Ectodermal cell (in vitro differentiated cells): ENCODE measurements at regions not wholly inside any gene's neighbourhood (a gene's known extent, or its start where the extent isn't known, plus 50 kb on each side); places are given as distances from the start of the nearest gene placed in this dataset.
"Not testable (repeated sequence)": the region's sequence is repeated elsewhere in the genome, so short reads cannot be mapped to it uniquely, and the experiment has no call there.

Experiments used
- H3K27ac ChIP-seq: 2 replicates; pipeline ENCODE4 v1.7.0; 2013; ENCODE audit warnings: mild to moderate bottlenecking, low read depth, low read length; ENCODE audit not compliant: insufficient read depth, poor library complexity, severe bottlenecking
- H3K27me3 ChIP-seq: 2 replicates; pipeline ENCODE4 v1.7.0; 2013; ENCODE audit warnings: mild to moderate bottlenecking, low read length; ENCODE audit not compliant: insufficient read depth, control insufficient read depth, poor library complexity, severe bottlenecking
- H3K36me3 ChIP-seq: one replicate; pipeline ENCODE4 v1.7.0; 2013; ENCODE audit warnings: low read length; ENCODE audit not compliant: control insufficient read depth, insufficient read depth
- H3K4me1 ChIP-seq: one replicate; pipeline ENCODE4 v1.7.0; 2013; ENCODE audit warnings: low read length; ENCODE audit not compliant: control insufficient read depth, insufficient read depth
- H3K4me3 ChIP-seq: 2 replicates; pipeline ENCODE4 v1.7.0; 2013; ENCODE audit warnings: low read depth, low read length, control low read depth; ENCODE audit not compliant: insufficient read depth
- H3K9me3 ChIP-seq: 2 replicates; pipeline ENCODE4 v1.7.0; 2013; ENCODE audit warnings: mild to moderate bottlenecking, low read length, moderate library complexity; ENCODE audit not compliant: control insufficient read depth
- WGBS, 2 experiments: methylation state at CpG; one replicate each; pipeline ENCODE4 v1.1.7; 2013; ENCODE audit warnings: missing lambda C conversion rate in 2 of 2; 5-methylcytosine and 5-hydroxymethylcytosine counted together

DNA sequence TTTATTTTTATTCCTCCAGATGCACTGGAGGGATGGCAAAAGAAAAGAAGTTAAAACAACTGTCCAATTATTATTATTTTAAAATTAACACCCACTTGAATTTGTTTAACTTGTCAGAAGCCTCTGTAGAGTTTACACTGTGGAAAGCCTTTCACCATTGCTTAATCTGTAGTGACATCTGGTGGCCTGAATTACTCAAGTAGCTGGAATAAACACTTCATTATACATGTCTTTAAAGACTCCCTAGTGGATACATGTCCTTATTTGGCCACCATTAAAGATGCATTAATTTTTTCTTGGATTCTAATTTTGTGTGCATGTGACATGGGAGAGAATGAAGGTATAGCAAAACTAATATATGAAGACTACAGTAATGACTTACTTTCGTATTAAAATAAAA is 1496.5 kb downstream of the FAM181B start:
- Histone ChIP-seq H3K4me3 (no peak overlapping the region), H3K36me3 (no peaks in the 10 kb centered on the region), H3K27ac (no peak overlapping the region), H3K4me1 (no peaks in the 10 kb centered on the region), H3K27me3 (no peaks in the 10 kb centered on the region), H3K9me3 (no peaks in the 10 kb centered on the region)
- no CpG with 5 or more reads among the region's 1 CpG for WGBS, 2 experiments

DNA sequence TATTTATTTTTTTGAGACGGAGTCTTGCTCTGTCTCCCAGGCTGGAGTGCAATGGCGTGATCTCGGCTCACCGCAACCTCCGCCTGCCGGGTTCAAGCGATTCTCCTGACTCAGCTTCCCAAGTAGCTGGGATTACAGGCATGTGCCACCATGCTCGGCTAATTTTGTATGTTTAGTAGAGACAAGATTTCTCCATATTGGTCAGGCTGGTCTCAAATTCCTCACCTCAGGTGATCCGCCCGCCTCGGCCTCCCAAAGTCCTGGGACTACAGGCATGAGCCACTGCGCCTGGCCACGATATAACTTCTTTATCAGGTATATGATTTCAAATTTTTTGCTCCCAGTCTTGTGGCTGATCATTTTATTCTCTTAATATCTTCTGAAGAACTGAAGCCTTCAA is 1506.3 kb downstream of the FAM181B start:
- H3K4me3 ChIP-seq, H3K27me3 ChIP-seq, H3K9me3 ChIP-seq, H3K36me3 ChIP-seq, H3K4me1 ChIP-seq, H3K27ac ChIP-seq: not testable (repeated sequence)
- WGBS, 2 experiments: 90 to 98% methylated on average over 13 of the region's 13 CpGs

DNA sequence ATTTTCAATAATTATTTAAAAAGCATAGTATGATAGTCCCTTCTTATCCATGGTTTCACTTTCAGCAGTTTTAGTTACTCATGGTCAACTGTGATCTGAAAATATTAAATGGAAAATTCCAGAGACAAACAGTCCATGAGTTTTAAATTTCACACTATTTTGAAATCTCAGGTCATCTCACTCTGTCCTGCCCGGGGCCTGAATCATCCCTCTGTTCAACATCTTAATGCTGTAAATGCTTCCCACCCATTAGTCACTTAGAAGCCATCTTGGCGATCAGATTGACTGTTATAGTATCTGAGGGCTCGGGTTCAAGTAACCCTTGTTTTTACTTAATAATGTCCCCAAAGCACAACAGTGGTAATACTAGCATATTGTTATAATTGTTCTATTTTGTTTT is 1509.3 kb downstream of the FAM181B start:
- WGBS, 2 experiments: 86 to 98% methylated on average over 3 of the region's 3 CpGs
- H3K27me3 ChIP-seq: no peaks in the 10 kb centered on the region
- no peak overlapping the region for H3K27ac ChIP-seq
- H3K4me3 ChIP-seq: no peak overlapping the region
- no peaks in the 10 kb centered on the region for H3K36me3 ChIP-seq
- H3K4me1 ChIP-seq: no peaks in the 10 kb centered on the region
- no peaks in the 10 kb centered on the region for H3K9me3 ChIP-seq

DNA sequence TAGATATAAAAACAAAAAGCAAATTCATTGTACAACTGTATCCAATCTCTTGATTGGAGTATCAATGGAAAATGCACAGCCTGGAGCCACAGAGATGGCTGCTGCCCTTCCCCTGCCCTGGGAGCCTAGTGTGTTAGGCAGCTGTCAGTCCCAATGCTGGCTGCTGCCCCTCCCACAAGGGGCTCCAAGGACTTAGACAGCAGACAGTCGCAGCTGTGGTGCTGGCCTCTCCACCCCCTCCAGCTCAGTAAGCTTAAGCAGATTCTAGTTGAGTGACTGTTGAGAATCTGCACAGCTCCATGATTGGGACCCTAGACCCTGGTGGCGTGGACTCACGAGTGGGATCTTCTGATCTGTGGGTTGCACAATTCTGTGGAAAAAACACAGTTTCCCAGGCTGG is 1511.2 kb downstream of the FAM181B start:
- Histone ChIP-seq H3K27me3 (no peaks in the 10 kb centered on the region), H3K36me3 (no peaks in the 10 kb centered on the region), H3K4me1 (no peaks in the 10 kb centered on the region), H3K9me3 (no peaks in the 10 kb centered on the region), H3K4me3 (no peak overlapping the region), H3K27ac (no peak overlapping the region)
- 72 to 76% methylated on average over 3 of the region's 3 CpGs for WGBS, 2 experiments

DNA sequence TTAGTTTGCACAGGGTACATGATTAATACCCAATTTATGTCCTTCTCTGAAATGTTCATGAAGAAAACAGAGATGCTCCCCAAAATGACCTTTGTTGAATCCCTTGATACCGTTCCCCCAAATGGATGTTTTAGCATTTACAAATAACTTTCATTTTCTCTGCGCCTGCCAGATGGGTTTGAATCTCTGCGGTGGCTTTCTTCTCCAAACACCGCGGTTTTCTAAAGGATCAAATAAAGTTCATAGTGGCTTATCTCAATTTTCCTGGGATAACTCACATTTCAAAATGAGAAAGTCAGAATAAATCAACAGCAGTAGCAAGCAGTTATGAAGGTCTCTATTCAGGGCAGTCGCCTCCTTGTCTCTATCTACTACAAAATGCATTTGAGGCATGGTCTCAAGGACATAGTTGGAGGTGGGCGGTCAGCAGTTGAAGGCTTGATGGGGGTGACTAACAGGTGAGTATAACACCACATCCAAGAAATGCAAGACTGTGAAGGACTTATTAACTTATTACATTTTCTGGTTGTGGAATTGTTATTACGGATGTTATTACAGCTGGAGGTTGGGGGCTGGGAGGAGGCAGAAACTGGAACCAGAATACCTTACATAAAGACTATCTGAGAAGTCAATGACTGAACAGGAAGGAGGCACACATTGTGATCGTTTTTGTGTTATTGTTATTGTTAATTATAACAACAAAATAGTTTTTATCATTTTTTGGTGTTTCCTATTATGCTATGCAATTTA is 1513.3 kb downstream of the FAM181B start:
- Histone ChIP-seq H3K36me3 (no peaks in the 10 kb centered on the region), H3K9me3 (no peaks in the 10 kb centered on the region), H3K4me1 (no peaks in the 10 kb centered on the region), H3K27me3 (no peaks in the 10 kb centered on the region), H3K27ac (no peak overlapping the region), H3K4me3 (no peak overlapping the region)
- 94 to 95% methylated on average over 8 of the region's 9 CpGs for WGBS, 2 experiments

DNA sequence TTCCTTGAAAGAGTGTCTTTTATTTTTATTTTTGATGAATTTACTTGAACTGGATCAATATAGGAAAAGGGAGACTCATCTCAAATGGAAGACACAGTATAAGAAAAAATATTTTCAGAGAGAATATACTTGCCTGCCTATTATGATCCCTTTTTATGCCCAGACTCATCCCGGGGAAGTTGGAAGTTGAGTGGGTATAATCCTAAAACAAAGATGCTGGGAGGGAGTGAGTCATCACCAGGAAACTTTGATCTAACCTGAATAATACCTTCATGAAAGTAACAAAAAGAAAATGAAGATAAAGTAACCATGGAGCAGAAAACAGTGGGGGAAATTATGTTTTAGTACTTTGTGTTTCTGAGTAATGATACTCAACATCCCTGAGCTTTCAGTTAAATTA is 1514.0 kb downstream of the FAM181B start:
- no CpG with 5 or more reads among the region's 1 CpG for WGBS, 2 experiments
- no peak overlapping the region for H3K4me3 ChIP-seq
- no peaks in the 10 kb centered on the region for H3K27me3 ChIP-seq
- no peaks in the 10 kb centered on the region for H3K4me1 ChIP-seq
- H3K27ac ChIP-seq: no peak overlapping the region
- no peaks in the 10 kb centered on the region for H3K9me3 ChIP-seq
- no peaks in the 10 kb centered on the region for H3K36me3 ChIP-seq

DNA sequence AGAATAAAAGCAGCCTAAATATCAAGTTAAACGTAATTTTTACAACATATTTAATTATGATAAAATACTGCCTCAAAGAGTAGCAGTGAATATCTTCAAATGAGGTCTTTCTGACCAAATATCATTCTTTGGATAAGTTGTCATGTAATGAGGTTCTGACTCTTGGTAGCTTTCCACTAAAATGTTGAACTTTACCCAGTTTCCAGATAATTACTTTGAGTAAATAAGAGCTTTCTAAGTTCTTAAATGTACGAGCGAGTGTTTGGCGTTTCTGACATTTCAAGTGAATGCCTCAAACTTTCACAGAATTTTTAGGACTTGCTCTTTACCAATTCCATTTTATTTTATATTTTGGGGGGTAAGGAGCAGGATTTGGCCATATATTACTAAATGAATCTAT is 1515.2 kb downstream of the FAM181B start:
- Histone ChIP-seq H3K27me3 (no peaks in the 10 kb centered on the region), H3K9me3 (no peaks in the 10 kb centered on the region), H3K4me3 (no peak overlapping the region), H3K4me1 (no peaks in the 10 kb centered on the region), H3K36me3 (no peaks in the 10 kb centered on the region), H3K27ac (no peak overlapping the region)
- 98 to 100% methylated on average over 2 to 3 of the region's 4 CpGs for WGBS, 2 experiments

DNA sequence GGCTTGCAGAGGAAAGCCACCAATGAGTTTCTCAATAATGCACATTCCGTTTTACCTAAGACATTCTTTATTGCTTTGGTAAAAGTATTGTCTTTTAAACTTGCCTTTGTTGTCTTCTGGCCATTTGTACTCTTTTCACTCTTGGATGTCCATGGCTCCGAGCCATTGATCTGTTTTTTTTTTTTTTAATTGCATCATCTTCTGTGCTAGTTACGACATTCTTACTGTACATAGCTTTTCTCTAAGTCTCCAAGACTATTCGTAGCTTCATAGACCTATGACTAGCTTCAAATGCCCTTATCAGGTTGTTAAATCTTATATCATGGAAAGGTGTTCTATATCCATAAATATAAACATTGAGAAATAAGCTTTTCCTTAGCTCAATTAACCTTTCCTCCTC is 1522.6 kb downstream of the FAM181B start:
- 90 to 98% methylated on average over 3 to 4 of the region's 4 CpGs for WGBS, 2 experiments
- H3K36me3 ChIP-seq: no peaks in the 10 kb centered on the region
- no peak overlapping the region for H3K27ac ChIP-seq

DNA sequence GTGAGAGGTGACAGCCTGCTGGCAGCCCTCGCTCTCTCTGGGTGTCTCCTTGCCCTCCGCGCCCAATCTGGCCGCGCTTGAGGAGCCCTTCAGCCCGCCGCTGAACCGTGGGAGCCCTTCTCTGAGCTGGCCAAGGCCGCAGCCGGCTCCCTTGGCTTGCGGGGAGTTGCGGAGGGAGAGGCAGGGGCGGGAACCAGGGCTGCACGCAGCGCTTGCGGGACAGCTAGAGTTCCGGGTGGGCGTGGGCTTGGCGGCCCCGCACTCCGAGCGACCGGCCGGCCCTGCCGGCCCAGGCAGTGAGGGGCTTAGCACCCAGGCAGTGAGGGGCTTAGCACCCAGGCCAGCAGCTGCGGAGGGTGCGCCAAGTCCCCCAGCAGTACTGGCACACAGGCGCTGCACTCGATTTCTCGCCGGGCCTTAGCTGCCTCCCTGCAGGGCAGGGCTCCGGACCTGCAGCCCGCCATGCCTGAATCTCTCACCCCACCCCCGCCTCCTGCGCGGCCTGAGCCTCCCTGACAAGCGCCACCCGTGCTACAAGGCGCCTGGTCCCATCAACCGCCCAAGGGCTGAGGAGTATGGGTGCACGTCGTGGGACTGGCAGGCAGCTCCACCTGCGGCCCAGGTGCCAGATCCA is 1526.1 kb downstream of the FAM181B start:
- 93 to 94% methylated on average over 43 of the region's 43 CpGs for WGBS, 2 experiments
- H3K36me3 ChIP-seq: no peaks in the 10 kb centered on the region
- no peaks in the 10 kb centered on the region for H3K4me1 ChIP-seq

More for the DNA sequence above, 1522.6 kb downstream of the FAM181B start:
- Histone ChIP-seq H3K9me3 (no peaks in the 10 kb centered on the region), H3K4me1 (no peaks in the 10 kb centered on the region), H3K4me3 (no peak overlapping the region), H3K27me3 (no peaks in the 10 kb centered on the region)

DNA sequence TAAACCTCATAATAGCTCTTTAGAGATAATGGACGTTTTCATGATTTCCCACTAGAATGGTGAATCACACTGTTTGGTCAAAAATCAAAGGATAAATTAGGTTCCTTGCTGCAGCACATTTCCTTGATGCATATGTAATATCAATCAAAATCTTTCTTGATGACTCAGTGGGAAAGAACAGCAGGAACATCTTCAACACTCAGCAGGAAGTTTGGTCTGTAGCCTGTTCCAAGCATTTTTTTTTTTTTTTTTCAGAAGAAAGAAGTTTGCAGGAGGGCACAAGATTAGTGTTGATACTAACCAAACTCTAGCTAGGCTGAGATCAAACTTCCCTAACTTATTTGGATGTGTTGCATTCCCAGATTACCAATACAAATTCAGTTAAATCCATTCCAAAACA is 1529.8 kb downstream of the FAM181B start:
- no peak overlapping the region for H3K4me3 ChIP-seq
- no peaks in the 10 kb centered on the region for H3K9me3 ChIP-seq
- H3K27ac ChIP-seq: no peak overlapping the region
- WGBS, 2 experiments: 81 to 85% methylated on average over 1 of the region's 1 CpG
- H3K27me3 ChIP-seq: no peaks in the 10 kb centered on the region
- H3K36me3 ChIP-seq: no peaks in the 10 kb centered on the region
- H3K4me1 ChIP-seq: no peaks in the 10 kb centered on the region

More for the DNA sequence above, 1526.1 kb downstream of the FAM181B start:
- Histone ChIP-seq H3K27me3 (no peaks in the 10 kb centered on the region), H3K4me3 (no peak overlapping the region), H3K9me3 (no peaks in the 10 kb centered on the region), H3K27ac (no peak overlapping the region)
